ENCODE measurements at regions not wholly inside any gene's neighbourhood (a gene's known extent, or its start where the extent isn't known, plus 50 kb on each side); places are given as distances from the start of the nearest gene placed in this dataset.

DNA sequence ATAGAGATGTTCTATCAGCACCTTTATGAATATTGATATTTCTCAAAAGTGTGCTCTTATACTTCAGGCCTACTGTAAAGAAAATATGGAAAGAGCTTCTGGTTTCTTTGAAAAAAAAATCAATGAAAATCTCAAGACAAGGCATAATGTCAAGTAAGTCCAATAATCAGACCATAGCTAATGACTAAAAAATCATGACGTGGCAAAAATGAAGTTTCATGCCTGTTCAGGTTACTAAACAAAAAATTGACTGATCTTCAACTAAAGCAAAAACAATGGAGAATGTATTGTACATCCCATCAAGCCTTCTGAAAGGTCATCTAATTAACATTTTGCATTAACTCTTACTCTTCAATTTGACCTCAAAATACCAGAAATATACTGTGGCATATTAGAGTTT, 824.4 kb downstream of the EPHA4 start:
- TF ChIP-seq, protein P1, sequence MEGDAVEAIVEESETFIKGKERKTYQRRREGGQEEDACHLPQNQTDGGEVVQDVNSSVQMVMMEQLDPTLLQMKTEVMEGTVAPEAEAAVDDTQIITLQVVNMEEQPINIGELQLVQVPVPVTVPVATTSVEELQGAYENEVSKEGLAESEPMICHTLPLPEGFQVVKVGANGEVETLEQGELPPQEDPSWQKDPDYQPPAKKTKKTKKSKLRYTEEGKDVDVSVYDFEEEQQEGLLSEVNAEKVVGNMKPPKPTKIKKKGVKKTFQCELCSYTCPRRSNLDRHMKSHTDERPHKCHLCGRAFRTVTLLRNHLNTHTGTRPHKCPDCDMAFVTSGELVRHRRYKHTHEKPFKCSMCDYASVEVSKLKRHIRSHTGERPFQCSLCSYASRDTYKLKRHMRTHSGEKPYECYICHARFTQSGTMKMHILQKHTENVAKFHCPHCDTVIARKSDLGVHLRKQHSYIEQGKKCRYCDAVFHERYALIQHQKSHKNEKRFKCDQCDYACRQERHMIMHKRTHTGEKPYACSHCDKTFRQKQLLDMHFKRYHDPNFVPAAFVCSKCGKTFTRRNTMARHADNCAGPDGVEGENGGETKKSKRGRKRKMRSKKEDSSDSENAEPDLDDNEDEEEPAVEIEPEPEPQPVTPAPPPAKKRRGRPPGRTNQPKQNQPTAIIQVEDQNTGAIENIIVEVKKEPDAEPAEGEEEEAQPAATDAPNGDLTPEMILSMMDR (IDR thresholded peaks at IDR 0.05 in 4 of 5, conservative IDR thresholded peaks at IDR 0.05 in 1 of 5): no peak
- TF ChIP-seq POLR2A (IDR thresholded peaks at IDR 0.05): no peak

Measured in gastrocnemius medialis (tissue), 4 donors.